ENCODE measurements at regions not wholly inside any gene's neighbourhood (a gene's known extent, or its start where the extent isn't known, plus 50 kb on each side); places are given as distances from the start of the nearest gene placed in this dataset.
"Not testable (repeated sequence)": the region's sequence is repeated elsewhere in the genome, so short reads cannot be mapped to it uniquely, and the experiment has no call there.

DNA sequence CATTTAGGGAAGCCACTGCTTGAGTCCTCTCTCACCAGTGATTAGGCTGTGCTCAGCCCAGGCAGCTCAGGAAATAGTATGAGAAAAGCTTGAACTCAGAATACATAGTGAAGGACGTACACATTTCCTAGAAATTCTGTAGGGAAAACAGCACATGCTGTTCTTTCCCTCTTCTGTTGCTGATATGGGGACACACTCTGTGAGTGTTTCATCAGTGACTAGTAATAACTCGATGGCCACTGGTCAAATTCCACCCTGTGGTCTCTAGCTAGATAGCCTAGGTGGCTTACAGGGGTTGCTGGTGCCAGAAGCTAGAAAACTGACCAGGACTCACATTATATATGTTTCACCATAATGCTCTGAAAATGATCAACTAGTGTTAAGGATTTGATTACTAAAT is 259.8 kb upstream of the SOX4 start:
- no peak for DNase-seq (ENCODE audit: low spot score)

GRCh38 chr6:21334651-21335050 is 258.9 kb upstream of the SOX4 start:
- DNase-seq (ENCODE audit: low spot score) = no peak

DNA sequence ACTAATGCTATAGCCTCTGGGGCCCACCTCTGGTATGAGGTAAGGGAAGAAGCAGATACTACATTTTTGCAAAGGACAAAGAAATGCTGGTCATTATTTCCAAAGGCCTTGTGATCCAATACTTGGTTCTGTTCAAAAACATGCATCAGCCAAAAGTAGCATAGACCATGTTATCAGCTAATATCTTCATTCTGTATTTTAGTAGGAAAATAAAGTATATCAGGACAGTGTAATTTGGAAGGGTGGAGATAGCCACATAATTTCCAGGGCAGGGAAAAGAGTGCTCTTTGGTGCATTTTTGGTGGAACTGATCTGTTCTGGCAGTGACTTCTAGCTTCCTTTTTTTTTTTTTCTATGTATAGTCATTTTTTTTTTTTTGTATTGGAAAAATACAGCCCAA is 258.0 kb upstream of the SOX4 start:
- no peak for DNase-seq (ENCODE audit: low spot score)

DNA sequence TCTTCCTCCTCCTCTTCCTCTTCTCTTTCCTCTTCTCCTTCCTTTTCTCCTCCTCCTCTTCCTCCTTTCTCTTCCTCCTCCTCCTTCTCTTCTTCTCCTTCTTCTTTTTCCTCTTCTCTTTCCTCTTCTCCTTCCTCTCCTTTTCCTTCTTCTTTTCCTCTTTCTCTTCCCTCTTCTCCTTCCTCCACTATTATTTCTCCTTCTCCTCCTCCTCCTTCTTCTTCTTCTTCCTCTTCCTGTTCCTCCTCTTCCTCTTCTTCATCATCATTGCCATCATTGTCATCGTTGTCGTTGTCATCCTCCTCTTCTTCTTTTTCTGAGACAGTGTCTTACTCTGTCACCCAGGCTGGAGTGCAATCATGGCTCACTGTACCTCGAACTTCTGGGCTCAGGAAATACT is 256.3 kb upstream of the SOX4 start:
- no peak for DNase-seq (ENCODE audit: low spot score)

DNA sequence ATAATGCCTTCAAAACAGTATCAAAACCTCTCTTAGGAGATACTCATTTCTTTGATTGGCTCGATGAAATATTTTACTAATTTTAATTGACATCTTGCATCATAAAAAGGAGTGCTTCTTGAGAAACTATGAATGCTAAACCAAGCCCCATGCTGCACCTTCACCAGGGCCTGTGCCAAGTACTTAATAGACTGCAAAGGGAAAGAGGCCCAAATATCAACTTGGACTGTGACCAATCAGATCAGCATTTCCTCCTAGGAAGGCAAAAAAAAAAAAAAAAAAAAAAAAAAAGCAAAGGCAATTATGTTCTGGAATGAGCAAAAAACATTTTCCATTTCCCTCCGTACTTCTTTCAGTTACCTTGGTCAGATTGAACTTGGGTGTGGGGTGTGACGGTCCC is 253.0 kb upstream of the SOX4 start:
- DNase-seq (ENCODE audit: low spot score) = no peak

- DNase-seq (ENCODE audit: low spot score) = no peak
Observed at GRCh38 chr6:21341910-21342309, 251.6 kb upstream of the SOX4 start.

DNA sequence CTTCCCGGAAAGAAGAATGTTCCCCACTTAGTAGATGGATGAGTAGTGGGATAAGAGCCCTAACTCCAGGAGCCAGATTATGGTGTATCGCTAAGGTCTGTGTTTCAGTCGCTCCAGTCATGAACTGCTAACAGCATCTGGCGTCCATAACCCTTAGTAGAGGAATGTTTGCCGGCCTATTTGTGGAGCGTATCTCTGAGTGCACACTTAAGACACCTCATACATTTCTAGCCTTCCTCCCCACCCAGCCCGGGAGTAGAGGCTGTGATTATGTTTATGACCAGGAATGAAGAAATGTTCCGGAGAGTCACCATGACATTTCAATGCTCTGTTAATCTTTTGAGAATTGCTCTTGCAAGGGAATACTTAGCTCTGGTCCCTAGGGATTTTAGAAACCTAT is 251.1 kb upstream of the SOX4 start:
- no peak for DNase-seq (ENCODE audit: low spot score)

DNA sequence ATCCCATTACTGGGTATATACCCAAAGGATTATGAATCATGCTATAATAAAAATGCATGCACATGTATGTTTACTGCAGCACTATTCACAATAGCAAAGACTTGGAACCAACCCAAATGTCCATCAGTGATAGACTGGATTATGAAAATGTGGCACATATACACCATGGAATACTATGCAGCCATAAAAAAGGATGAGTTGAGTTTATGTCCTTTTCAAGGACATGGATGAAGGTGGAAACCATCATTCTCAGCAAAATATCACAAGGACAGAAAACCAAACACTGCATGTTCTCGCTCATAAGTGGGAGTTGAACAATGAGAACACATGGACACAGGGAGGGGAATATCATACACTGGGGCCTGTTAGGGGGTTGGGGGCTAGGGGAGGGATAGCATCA is 247.8 kb upstream of the SOX4 start:
- DNase-seq (ENCODE audit: low spot score) = not testable (repeated sequence)

DNA sequence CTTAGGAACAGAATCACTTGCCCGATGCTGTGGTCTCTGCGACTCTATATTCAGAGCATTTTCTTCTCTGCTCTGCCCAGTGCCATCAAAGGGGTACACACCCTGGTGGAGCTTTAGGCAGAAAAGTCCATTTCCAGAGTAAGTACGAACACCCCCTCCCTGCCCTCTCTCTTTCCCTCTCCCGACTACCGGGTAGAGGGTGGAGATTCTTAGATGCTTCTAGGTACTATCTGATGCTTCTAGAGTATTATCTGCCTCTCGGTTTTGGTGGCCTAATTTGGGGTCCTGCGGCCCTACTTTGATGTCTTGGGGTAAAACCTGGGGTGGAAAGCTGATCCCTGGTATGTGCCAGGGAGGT is 245.4 kb upstream of the SOX4 start:
- no peak for DNase-seq (ENCODE audit: low spot score)

DNA sequence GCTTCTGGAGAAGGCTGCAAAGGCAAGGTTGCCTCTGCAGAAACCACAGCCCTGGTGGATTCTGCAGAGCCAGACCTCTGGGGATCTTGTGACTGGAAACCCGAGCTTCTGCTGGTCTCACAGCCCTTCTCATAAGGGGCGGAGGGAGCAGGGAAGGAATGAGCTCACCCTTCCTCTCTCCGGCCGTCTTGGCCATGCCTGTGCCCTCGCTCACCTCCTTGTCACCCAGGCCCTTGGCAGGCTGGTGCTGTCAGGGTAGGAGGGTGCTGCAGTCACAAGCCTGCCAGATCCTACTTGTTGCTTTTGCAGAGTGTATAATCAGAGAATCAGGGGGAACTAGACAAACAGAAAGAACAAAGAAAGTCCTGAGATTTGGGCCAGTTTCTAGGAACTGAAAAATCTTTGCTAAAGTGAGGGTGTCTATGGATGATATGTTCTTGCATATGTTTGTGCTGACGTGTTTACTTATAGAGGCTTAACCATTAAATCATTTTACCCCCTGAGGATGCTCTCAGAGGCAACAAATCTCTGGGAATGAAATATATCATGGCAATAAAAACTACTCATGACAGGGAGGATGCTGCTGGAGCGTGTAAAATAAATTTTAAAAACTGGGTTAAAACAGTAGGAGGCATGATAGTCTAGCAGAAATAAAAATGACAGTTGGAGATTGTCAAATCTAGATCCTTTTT is 244.9 kb upstream of the SOX4 start:
- DNase-seq (ENCODE audit: low spot score) = peak; percentile 30

- DNase-seq (ENCODE audit: low spot score) = no peak
Observed at GRCh38 chr6:21349834-21350233, 243.7 kb upstream of the SOX4 start.

- DNase-seq (ENCODE audit: low spot score) = no peak
Observed at GRCh38 chr6:21350926-21351325, 242.6 kb upstream of the SOX4 start.

GRCh38 chr6:21352131-21352530 is 241.4 kb upstream of the SOX4 start:
- no peak for DNase-seq (ENCODE audit: low spot score)

DNA sequence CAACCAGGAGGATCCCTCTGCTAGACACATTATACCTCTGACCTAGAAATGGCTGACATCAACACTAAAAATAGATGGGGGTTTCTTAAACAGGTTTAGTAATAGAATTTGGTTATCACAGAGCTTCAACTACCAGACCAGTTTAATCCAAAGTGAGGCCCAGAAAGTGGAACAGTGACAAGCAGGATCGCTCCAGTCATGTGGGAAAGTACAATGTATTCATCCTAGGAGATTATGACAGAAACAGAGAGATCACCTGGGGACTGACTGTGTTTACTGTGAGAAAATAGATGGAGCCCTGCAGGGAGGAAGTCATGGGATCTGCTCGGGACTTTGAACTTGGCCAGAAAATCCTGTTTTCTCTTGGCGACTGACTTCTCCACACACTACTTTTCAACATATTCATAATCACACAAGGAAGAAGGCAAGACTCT is 238.7 kb upstream of the SOX4 start:
- peak; percentile 78 for DNase-seq (ENCODE audit: low spot score)

GRCh38 chr6:21355638-21356037 is 237.9 kb upstream of the SOX4 start:
- no peak for DNase-seq (ENCODE audit: low spot score)

- DNase-seq (ENCODE audit: low spot score) = no peak
Observed at GRCh38 chr6:21357262-21357661, 236.3 kb upstream of the SOX4 start.

GRCh38 chr6:21359926-21360325 is 233.6 kb upstream of the SOX4 start:
- DNase-seq (ENCODE audit: low spot score) = no peak

GRCh38 chr6:21360336-21360735 is 233.2 kb upstream of the SOX4 start:
- no peak for DNase-seq (ENCODE audit: low spot score)

GRCh38 chr6:21367148-21367547 is 226.4 kb upstream of the SOX4 start:
- no peak for DNase-seq (ENCODE audit: low spot score)

GRCh38 chr6:21367649-21368154 is 225.8 kb upstream of the SOX4 start:
- DNase-seq (ENCODE audit: low spot score) = no peak

- no peak for DNase-seq (ENCODE audit: low spot score)
Observed at GRCh38 chr6:21371061-21371460, 222.5 kb upstream of the SOX4 start.

DNA sequence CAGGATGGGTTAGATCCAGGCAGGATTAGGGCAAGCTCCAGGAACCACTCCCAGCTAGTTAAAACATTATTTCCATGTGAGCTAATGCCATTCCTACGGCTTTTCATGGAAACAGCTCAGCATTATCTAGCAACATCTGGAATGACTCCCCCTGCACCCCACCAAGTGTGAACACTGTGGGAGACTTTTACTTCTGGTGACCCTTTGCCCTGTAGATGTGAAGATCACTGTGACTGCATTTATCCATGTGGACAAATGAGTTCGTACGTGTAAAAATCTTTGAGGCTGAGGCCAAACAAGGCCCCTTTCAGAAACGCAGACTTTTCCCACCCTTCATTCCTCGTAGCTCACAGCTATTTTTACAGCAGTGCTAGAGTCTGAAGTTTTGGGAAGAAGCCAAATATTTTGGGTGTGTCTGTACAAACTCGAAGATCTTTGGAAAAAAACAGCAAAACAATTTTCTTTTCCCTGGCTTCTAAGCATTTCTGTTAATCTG is 221.8 kb upstream of the SOX4 start:
- DNase-seq (ENCODE audit: low spot score) = no peak

- DNase-seq (ENCODE audit: low spot score) = no peak
Observed at GRCh38 chr6:21375151-21376116, 218.1 kb upstream of the SOX4 start.

All from mucosa of gallbladder (tissue), 1 donor.